OCI-LY3 (cell line): ENCODE measurements at regions not wholly inside any gene's neighbourhood (a gene's known extent, or its start where the extent isn't known, plus 50 kb on each side); places are given as distances from the start of the nearest gene placed in this dataset.

ENCODE experiments used
- EZH2phosphoT487 ChIP-seq: fragments of 200-600 bp; shearing (Covaris generic); IDR thresholded peaks from 2 replicates; pipeline ENCODE4 v1.6.1; 2018; ENCODE audit warnings: antibody characterized with exemption, mixed run types, low read depth
- TF ChIP-seq, protein P1 (sequence below): fragments of 200-600, 300-600 bp; sonication (generic); IDR thresholded peaks from 2 replicates; pipeline ENCODE4 v1.5.1; 2014; ENCODE audit warnings: antibody characterized with exemption, low read length, low read depth

DNA sequence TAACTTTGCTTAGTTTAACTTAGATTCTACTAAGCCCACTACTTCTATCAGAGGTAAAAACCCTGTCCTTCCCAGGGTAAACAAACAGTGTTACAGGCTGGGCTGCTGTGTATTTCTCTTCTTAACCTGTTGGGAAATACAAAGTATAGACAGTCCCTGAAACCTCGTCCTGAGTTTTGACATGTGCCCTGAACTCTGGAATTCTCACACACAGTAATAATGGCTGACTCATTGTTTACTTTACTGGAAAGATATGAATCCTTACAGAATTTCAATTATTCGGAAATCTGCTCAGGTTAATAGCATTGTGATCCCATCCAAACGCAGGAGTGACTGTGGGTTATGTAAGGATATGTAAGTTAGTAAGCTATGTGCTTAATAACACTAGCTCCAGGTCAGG, 199.1 kb downstream of the TMEM114 start:
- TF ChIP-seq, protein P1, sequence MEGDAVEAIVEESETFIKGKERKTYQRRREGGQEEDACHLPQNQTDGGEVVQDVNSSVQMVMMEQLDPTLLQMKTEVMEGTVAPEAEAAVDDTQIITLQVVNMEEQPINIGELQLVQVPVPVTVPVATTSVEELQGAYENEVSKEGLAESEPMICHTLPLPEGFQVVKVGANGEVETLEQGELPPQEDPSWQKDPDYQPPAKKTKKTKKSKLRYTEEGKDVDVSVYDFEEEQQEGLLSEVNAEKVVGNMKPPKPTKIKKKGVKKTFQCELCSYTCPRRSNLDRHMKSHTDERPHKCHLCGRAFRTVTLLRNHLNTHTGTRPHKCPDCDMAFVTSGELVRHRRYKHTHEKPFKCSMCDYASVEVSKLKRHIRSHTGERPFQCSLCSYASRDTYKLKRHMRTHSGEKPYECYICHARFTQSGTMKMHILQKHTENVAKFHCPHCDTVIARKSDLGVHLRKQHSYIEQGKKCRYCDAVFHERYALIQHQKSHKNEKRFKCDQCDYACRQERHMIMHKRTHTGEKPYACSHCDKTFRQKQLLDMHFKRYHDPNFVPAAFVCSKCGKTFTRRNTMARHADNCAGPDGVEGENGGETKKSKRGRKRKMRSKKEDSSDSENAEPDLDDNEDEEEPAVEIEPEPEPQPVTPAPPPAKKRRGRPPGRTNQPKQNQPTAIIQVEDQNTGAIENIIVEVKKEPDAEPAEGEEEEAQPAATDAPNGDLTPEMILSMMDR = no peak
- TF ChIP-seq EZH2phosphoT487 = no peak
